OCI-LY3 (cell line): ENCODE measurements at regions not wholly inside any gene's neighbourhood (a gene's known extent, or its start where the extent isn't known, plus 50 kb on each side); places are given as distances from the start of the nearest gene placed in this dataset.

ENCODE experiments used
- H2AFZ ChIP-seq: fragments of 200-600, 300-600 bp; shearing (Covaris generic); 2 replicates; pipeline ENCODE4 v1.6.0; 2014; ENCODE audit warnings: antibody characterized with exemption, low read depth, low read length
- H3K27ac ChIP-seq: fragments of 200-600, 300-600 bp; sonication (generic); 2 replicates; pipeline ENCODE4 v1.5.1; 2014; ENCODE audit warnings: mild to moderate bottlenecking, low read length, moderate library complexity, mixed read lengths
- H3K27me3 ChIP-seq: fragments of 200-600, 300-600 bp; sonication (generic); 2 replicates; pipeline ENCODE4 v1.6.1; 2014; ENCODE audit warnings: low read depth, low read length, mixed read lengths
- H3K36me3 ChIP-seq: fragments of 200-600, 300-600 bp; sonication (generic); replicated peaks from 2 replicates; pipeline ENCODE3; 2014; ENCODE audit warnings: low read depth, low read length, mixed read lengths
- H3K4me1 ChIP-seq: fragments of 300-600, 200-600 bp; sonication (generic); 2 replicates; pipeline ENCODE4 v1.6.1; 2014; ENCODE audit warnings: low read length, mixed read lengths
- H3K4me2 ChIP-seq: fragments of 200-600, 300-600 bp; sonication (generic); 2 replicates; pipeline ENCODE4 v1.6.1; 2014; ENCODE audit warnings: low read length, mixed read lengths
- H3K4me3 ChIP-seq: fragments of 300-600, 200-600 bp; sonication (generic); 2 replicates; pipeline ENCODE4 v1.5.1; 2014; ENCODE audit warnings: antibody characterized with exemption, mild to moderate bottlenecking, low read length, moderate library complexity
- H3K79me2 ChIP-seq: fragments of 300-600, 200-600 bp; shearing (Covaris generic); 2 replicates; pipeline ENCODE4 v1.6.1; 2014; ENCODE audit warnings: mild to moderate bottlenecking, low read length, mixed read lengths
- H3K9ac ChIP-seq: fragments of 300-600, 200-600 bp; shearing (Covaris generic); 2 replicates; pipeline ENCODE4 v1.6.0; 2014; ENCODE audit warnings: mild to moderate bottlenecking, low read length, moderate library complexity
- H3K9me3 ChIP-seq: fragments of 200-600, 300-600 bp; shearing (Covaris generic); 2 replicates; pipeline ENCODE4 v1.6.1; 2014; ENCODE audit warnings: low read length, mixed read lengths; ENCODE audit not compliant: insufficient read depth
- H4K20me1 ChIP-seq: fragments of 200-600, 300-600 bp; sonication (generic); 2 replicates; pipeline ENCODE4 v1.6.1; 2016; ENCODE audit warnings: low read length, mixed read lengths; ENCODE audit not compliant: insufficient read depth
- EZH2phosphoT487 ChIP-seq: fragments of 200-600 bp; shearing (Covaris generic); IDR thresholded peaks from 2 replicates; pipeline ENCODE4 v1.6.1; 2018; ENCODE audit warnings: antibody characterized with exemption, mixed run types, low read depth
- TF ChIP-seq, protein P1 (sequence below): fragments of 200-600, 300-600 bp; sonication (generic); IDR thresholded peaks from 2 replicates; pipeline ENCODE4 v1.5.1; 2014; ENCODE audit warnings: antibody characterized with exemption, low read length, low read depth

DNA sequence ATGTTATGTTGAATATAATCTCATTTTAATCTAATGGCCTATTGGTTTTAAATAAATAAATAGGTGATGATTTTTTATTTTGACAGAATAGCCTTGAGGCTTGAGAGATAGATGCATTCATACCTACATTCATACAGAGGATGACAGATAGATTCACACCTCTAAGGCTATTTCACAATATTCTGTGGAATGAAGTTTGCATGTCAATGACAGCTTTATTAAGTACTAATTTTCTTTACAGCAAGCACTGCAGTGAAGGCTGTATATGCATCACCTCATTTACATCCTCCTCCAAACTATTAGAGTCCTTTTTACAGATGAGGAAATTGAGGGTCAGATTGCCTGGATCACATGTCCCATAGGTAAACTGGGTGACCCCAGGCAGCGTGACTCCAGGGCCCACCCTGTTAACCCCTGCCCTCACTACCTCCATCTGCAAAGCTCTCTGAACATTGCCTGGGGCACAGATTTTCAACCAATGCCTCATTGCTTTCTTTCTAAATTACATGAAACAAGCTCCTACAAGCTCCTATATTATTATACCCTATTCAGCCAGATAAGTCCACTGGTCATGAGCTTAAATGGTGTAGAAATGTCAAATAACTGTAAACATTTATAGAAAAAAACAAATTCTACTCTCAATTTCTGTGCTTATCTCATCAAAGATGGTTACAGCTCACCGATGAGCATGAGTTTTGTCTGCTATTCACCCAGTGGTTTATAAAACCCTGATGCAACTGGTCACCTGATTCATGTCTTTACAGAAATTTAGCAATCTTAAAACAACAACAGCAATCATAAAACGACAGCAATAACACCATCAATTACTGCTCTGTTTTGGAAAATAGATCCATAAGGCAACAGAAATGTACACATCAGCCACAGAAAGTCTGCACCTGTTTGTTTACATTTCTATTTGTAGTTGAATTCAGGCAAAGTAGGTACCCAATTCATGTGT lies 338.0 kb downstream of the NSG2 start:
- Histone ChIP-seq H3K36me3 (no peaks in the 10 kb centered on the region), H4K20me1 (no peaks in the 10 kb centered on the region), H2AFZ (no peak overlapping the region), H3K4me3 (no peak overlapping the region), H3K9ac (no peak overlapping the region), H3K27ac (no peak overlapping the region), H3K27me3 (peaks cover 36% of the 10 kb centered on the region), H3K79me2 (no peaks in the 10 kb centered on the region), H3K4me1 (no peaks in the 10 kb centered on the region), H3K4me2 (no peak overlapping the region), H3K9me3 (no peaks in the 10 kb centered on the region)
- TF ChIP-seq, protein P1, sequence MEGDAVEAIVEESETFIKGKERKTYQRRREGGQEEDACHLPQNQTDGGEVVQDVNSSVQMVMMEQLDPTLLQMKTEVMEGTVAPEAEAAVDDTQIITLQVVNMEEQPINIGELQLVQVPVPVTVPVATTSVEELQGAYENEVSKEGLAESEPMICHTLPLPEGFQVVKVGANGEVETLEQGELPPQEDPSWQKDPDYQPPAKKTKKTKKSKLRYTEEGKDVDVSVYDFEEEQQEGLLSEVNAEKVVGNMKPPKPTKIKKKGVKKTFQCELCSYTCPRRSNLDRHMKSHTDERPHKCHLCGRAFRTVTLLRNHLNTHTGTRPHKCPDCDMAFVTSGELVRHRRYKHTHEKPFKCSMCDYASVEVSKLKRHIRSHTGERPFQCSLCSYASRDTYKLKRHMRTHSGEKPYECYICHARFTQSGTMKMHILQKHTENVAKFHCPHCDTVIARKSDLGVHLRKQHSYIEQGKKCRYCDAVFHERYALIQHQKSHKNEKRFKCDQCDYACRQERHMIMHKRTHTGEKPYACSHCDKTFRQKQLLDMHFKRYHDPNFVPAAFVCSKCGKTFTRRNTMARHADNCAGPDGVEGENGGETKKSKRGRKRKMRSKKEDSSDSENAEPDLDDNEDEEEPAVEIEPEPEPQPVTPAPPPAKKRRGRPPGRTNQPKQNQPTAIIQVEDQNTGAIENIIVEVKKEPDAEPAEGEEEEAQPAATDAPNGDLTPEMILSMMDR = no peak
- TF ChIP-seq EZH2phosphoT487 = no peak

- Histone ChIP-seq H3K4me3 (no peak overlapping the region), H3K4me2 (no peak overlapping the region), H3K27me3 (peaks cover 33% of the 10 kb centered on the region), H3K79me2 (no peaks in the 10 kb centered on the region), H3K4me1 (no peaks in the 10 kb centered on the region), H2AFZ (no peak overlapping the region), H3K36me3 (no peaks in the 10 kb centered on the region), H3K27ac (no peak overlapping the region), H3K9ac (no peak overlapping the region), H3K9me3 (no peaks in the 10 kb centered on the region), H4K20me1 (no peaks in the 10 kb centered on the region)
- TF ChIP-seq EZH2phosphoT487 = no peak
- TF ChIP-seq, protein P1 = no peak
Observed at GRCh38 chr5:174384509-174384947, 339.0 kb downstream of the NSG2 start.

DNA sequence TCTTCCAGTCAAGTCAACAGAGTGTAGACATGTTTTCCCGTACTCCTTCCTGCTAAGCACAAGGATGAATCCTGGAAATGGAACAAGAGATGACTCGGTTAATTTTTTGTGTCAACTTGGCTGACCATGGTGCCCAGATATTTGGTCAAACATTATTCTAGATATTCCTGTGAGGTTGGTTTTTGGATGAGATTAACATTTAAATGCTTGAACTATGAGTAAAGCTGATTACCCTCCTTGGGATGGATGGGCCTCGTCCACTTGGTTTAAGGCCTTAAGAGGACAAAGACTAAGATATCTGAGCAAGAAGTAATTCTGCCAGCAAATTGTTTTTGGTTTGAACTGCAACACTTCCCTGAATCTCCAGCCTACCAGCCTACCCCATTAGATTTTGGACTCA lies 338.1 kb upstream of the MSX2 start:
- no peak overlapping the region for H2AFZ ChIP-seq
- H3K27ac ChIP-seq = no peak overlapping the region
- no peak overlapping the region for H3K4me2 ChIP-seq
- no peaks in the 10 kb centered on the region for H3K4me1 ChIP-seq
- no peak overlapping the region for H3K9ac ChIP-seq
- peaks cover 22% of the 10 kb centered on the region for H3K27me3 ChIP-seq
- no peaks in the 10 kb centered on the region for H3K36me3 ChIP-seq
- H3K9me3 ChIP-seq = no peaks in the 10 kb centered on the region
- H3K4me3 ChIP-seq = no peak overlapping the region
- TF ChIP-seq EZH2phosphoT487 = no peak
- TF ChIP-seq, protein P1 = no peak
- H4K20me1 ChIP-seq = no peaks in the 10 kb centered on the region
- H3K79me2 ChIP-seq = no peaks in the 10 kb centered on the region

DNA sequence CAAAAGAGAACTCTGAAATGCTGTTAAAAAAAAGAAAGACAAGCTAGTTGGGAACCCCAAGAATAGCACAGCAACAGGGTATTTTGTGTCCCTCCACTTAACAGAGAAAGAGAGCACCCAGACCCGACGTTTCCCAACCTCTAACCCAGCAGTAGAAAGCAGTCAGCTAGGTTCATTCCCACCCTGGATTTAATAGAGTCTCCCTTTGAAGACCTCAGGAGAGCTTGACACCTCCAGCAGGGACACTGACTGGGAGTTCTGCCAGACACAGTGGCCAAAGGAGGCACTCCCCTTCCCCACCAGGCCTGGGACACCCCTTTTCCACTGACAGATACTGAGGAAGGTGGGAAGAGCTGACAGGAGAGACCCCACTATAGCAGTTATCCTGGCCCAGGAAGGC lies 337.5 kb upstream of the MSX2 start:
- H3K36me3 ChIP-seq = no peaks in the 10 kb centered on the region

More for the DNA sequence above, 337.5 kb upstream of the MSX2 start:
- Histone ChIP-seq H3K4me2 (no peak overlapping the region), H3K4me3 (no peak overlapping the region), H3K79me2 (no peaks in the 10 kb centered on the region), H3K4me1 (no peaks in the 10 kb centered on the region), H3K9ac (no peak overlapping the region), H3K27me3 (peaks cover 22% of the 10 kb centered on the region), H3K27ac (no peak overlapping the region), H4K20me1 (no peaks in the 10 kb centered on the region), H2AFZ (no peak overlapping the region), H3K9me3 (no peaks in the 10 kb centered on the region)
- TF ChIP-seq, protein P1 = no peak
- no peak for TF ChIP-seq EZH2phosphoT487
